Lower leg skin (tissue), 4 donors: ENCODE measurements at regions not wholly inside any gene's neighbourhood (a gene's known extent, or its start where the extent isn't known, plus 50 kb on each side); places are given as distances from the start of the nearest gene placed in this dataset.
"Not testable (repeated sequence)": the region's sequence is repeated elsewhere in the genome, so short reads cannot be mapped to it uniquely, and the experiment has no call there.

ENCODE experiments used
- DNase-seq, 2 donors: peaks; one replicate each; pipeline ENCODE4 v3.0.0-alpha.2; 2019; ENCODE audit warnings: low spot score in 2 of 2
- H3K4me3 ChIP-seq: fragments of 200-600 bp; sonication (generic); 2 replicates; pipeline ENCODE4 v1.5.1; 2017; ENCODE audit warnings: mild to moderate bottlenecking, low read depth; ENCODE audit not compliant: poor library complexity, severe bottlenecking
- POLR2A ChIP-seq, 2 donors: fragments of 450-650 bp; IDR thresholded peaks; one replicate each; pipeline ENCODE4 v1.6.1; 2016 to 2017; ENCODE audit warnings: antibody characterized with exemption in 2 of 2, mild to moderate bottlenecking in 1 of 2, moderate library complexity in 1 of 2
- WGBS, 2 donors: methylation state at CpG; one replicate each; pipeline ENCODE4 v1.1.5; 2018; 5-methylcytosine and 5-hydroxymethylcytosine counted together
- intact Hi-C: fragments of 100-400 bp; cut with DNase I; formaldehyde crosslinking; loops from one replicate; pipeline ENCODE4 v1.15.0; 2023; ENCODE audit warnings: low total_unique reads
- TF ChIP-seq, protein P1 (sequence below), 3 donors: fragments of 450-650 bp; IDR thresholded peaks; one replicate each; pipeline ENCODE4 v1.5.1; 2016; ENCODE audit warnings: antibody characterized with exemption in 3 of 3, mild to moderate bottlenecking in 3 of 3, moderate library complexity in 2 of 3

GRCh38 chr5:68112658-68113057 is 102.9 kb upstream of the PIK3R1 start:
- 93 to 100% methylated on average over 2 of the region's 2 CpGs for WGBS, 2 donors
- intact Hi-C loops, result no loop called here

GRCh38 chr5:68110894-68111293 is 104.7 kb upstream of the PIK3R1 start:
- intact Hi-C loops, result no loop called here
- H3K4me3 ChIP-seq, result no peak overlapping the region
- no peak for TF ChIP-seq POLR2A (IDR thresholded peaks at IDR 0.05)
- TF ChIP-seq, protein P1, sequence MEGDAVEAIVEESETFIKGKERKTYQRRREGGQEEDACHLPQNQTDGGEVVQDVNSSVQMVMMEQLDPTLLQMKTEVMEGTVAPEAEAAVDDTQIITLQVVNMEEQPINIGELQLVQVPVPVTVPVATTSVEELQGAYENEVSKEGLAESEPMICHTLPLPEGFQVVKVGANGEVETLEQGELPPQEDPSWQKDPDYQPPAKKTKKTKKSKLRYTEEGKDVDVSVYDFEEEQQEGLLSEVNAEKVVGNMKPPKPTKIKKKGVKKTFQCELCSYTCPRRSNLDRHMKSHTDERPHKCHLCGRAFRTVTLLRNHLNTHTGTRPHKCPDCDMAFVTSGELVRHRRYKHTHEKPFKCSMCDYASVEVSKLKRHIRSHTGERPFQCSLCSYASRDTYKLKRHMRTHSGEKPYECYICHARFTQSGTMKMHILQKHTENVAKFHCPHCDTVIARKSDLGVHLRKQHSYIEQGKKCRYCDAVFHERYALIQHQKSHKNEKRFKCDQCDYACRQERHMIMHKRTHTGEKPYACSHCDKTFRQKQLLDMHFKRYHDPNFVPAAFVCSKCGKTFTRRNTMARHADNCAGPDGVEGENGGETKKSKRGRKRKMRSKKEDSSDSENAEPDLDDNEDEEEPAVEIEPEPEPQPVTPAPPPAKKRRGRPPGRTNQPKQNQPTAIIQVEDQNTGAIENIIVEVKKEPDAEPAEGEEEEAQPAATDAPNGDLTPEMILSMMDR (IDR thresholded peaks at IDR 0.05), result no peak
- 43 to 60% methylated on average over 1 of the region's 1 CpG for WGBS, 2 donors
- DNase-seq, result no peak

More at GRCh38 chr5:68112658-68113057, 102.9 kb upstream of the PIK3R1 start:
- DNase-seq, result no peak
- TF ChIP-seq POLR2A (IDR thresholded peaks at IDR 0.05), result no peak
- TF ChIP-seq, protein P1 (IDR thresholded peaks at IDR 0.05), result no peak
- H3K4me3 ChIP-seq, result no peak overlapping the region

DNA sequence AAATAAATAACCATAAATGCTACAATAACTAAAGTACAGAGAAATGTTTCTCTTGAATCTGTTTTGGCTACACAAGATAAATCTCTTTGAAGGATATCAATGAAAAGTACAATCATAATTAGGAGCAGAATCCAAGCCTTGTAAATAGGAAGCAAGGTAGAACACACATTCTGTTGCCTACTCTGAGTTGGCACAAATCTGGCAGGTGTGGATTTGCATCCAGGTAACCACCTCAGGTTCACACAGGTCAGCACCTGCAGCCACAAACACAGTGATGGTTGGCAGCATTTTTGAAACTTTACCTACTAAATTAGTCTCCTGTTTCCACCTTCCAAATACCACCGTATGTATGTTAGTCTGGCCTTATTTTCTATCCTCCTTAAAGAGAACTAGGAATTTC is 105.3 kb upstream of the PIK3R1 start:
- WGBS, 2 donors, result 42 to 43% methylated on average over 1 of the region's 1 CpG
- intact Hi-C loops, result no loop called here
- no peak for TF ChIP-seq POLR2A (IDR thresholded peaks at IDR 0.05)

DNA sequence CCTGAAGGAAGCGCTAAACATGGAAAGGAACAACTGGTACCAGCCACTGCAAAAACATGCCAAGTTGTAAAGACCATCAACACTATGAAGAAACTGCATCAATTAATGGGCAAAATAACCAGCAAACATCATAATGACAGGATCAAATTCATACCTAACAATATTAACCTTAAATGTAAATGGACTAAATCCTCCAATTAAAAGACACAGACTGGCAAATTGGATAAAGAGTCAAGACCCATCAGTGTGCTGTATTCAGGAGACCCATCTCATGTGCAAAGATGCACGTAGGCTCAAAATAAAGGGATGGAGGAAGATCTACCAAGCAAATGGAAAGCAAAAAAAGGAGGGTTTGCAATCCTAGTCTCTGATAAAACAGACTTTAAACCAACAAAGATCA is 111.3 kb upstream of the PIK3R1 start:
- 89 to 94% methylated on average over 2 of the region's 2 CpGs for WGBS, 2 donors
- intact Hi-C loops, H3K4me3 ChIP-seq, DNase-seq: not testable (repeated sequence)

More for the DNA sequence above, 105.3 kb upstream of the PIK3R1 start:
- DNase-seq, result no peak
- H3K4me3 ChIP-seq, result no peak overlapping the region

DNA sequence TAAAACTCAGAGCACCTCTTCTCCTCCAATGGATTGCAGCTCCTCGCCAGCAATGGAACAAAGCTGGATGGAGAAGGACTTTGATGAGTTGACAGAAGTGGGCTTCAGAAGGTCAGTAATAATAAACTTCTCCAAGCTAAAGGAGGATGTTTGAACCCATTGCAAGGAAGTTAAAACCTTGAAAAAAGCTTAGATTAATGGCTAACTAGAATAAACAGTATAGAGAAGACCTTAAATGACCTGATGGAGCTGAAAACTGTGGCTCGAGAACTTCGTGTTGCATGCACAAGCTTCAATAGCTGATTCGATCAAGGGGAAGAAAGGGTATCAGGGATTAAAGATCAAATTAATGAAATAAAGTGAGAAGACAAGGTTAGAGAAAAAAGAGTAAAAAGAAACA is 112.3 kb upstream of the PIK3R1 start:
- WGBS, 2 donors, result 94 to 98% methylated on average over 4 of the region's 4 CpGs
- intact Hi-C loops, H3K4me3 ChIP-seq, DNase-seq: not testable (repeated sequence)

GRCh38 chr5:68099327-68099726 is 116.2 kb upstream of the PIK3R1 start:
- TF ChIP-seq POLR2A (IDR thresholded peaks at IDR 0.05), result no peak
- TF ChIP-seq, protein P1 (IDR thresholded peaks at IDR 0.05), result no peak
- intact Hi-C loops, result no loop called here
- 94% methylated on average over 5 of the region's 5 CpGs for WGBS, 2 donors
- no peak overlapping the region for H3K4me3 ChIP-seq
- DNase-seq, result no peak

- intact Hi-C loops, result no loop called here
- TF ChIP-seq, protein P1 (IDR thresholded peaks at IDR 0.05), result no peak
- TF ChIP-seq POLR2A (IDR thresholded peaks at IDR 0.05), result no peak
- no peak for DNase-seq
- no peak overlapping the region for H3K4me3 ChIP-seq
- WGBS, 2 donors, result 71% methylated on average over 3 of the region's 3 CpGs
These were observed 121.9 kb upstream of the PIK3R1 start for GRCh38 chr5:68093455-68094159.
